Endothelial cell (in vitro differentiated cells): ENCODE measurements at regions not wholly inside any gene's neighbourhood (a gene's known extent, or its start where the extent isn't known, plus 50 kb on each side); places are given as distances from the start of the nearest gene placed in this dataset.

Source experiments
- DNase-seq: peaks from one replicate; pipeline ENCODE4 v3.0.0; 2021; ENCODE audit warnings: low spot score
- H3K27ac Mint-ChIP-seq: one replicate; pipeline ENCODE4 v1.8.0; 2021; ENCODE audit warnings: mixed read lengths, inconsistent platforms; ENCODE audit not compliant: unreplicated experiment
- H3K27me3 Mint-ChIP-seq: one replicate; pipeline ENCODE4 v1.8.0; 2021; ENCODE audit warnings: mild to moderate bottlenecking, moderate library complexity, mixed read lengths, inconsistent platforms; ENCODE audit not compliant: unreplicated experiment
- H3K36me3 Mint-ChIP-seq: one replicate; pipeline ENCODE4 v1.8.0; 2021; ENCODE audit warnings: mild to moderate bottlenecking, low read depth, mixed read lengths, inconsistent platforms; ENCODE audit not compliant: unreplicated experiment
- H3K4me1 Mint-ChIP-seq: one replicate; pipeline ENCODE4 v1.8.0; 2021; ENCODE audit warnings: mild to moderate bottlenecking, mixed read lengths, inconsistent platforms; ENCODE audit not compliant: unreplicated experiment
- H3K4me3 Mint-ChIP-seq: one replicate; pipeline ENCODE4 v1.8.0; 2021; ENCODE audit warnings: mild to moderate bottlenecking, mixed read lengths, inconsistent platforms; ENCODE audit not compliant: unreplicated experiment
- H3K9me3 Mint-ChIP-seq: one replicate; pipeline ENCODE4 v1.8.0; 2021; ENCODE audit warnings: mixed read lengths, inconsistent platforms; ENCODE audit not compliant: unreplicated experiment
- TF ChIP-seq, protein P1 (sequence below): fragments of 200-600 bp; sonication (generic); IDR thresholded peaks from one replicate; pipeline ENCODE4 v1.5.0; 2021; ENCODE audit warnings: antibody characterized with exemption; ENCODE audit not compliant: unreplicated experiment

DNA sequence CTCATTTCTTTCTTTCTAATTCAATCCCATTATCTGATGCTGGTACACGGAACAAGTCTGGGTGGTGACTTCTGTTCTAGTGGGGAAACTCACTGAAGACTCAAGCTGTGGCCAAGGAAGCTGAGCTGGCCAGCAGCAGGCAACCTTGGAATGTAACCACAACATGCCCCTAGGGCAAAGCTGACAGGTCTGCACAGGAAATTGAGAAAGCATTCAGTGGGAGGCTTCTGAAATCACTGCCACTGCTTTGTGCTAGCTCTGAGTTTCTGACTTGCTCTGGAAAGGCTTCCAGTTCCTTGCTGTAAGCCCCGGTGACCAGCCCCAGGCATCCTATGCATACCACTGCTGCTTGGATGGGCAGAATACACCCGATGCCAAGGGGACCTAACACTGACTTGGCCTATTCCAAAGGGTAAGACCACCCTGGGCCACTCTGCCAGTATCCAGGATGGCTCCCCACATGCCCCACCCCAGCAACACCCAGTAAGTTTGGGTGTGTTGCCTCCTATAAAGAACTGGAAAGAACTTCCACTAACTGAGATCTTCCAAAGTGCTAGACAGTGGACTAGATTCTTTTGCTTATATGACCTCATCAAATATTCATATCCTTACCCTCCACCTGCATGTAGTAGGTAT is 84.5 kb upstream of the CDKN3 start:
- H3K36me3 Mint-ChIP-seq, result no peaks in the 10 kb centered on the region
- TF ChIP-seq, protein P1, sequence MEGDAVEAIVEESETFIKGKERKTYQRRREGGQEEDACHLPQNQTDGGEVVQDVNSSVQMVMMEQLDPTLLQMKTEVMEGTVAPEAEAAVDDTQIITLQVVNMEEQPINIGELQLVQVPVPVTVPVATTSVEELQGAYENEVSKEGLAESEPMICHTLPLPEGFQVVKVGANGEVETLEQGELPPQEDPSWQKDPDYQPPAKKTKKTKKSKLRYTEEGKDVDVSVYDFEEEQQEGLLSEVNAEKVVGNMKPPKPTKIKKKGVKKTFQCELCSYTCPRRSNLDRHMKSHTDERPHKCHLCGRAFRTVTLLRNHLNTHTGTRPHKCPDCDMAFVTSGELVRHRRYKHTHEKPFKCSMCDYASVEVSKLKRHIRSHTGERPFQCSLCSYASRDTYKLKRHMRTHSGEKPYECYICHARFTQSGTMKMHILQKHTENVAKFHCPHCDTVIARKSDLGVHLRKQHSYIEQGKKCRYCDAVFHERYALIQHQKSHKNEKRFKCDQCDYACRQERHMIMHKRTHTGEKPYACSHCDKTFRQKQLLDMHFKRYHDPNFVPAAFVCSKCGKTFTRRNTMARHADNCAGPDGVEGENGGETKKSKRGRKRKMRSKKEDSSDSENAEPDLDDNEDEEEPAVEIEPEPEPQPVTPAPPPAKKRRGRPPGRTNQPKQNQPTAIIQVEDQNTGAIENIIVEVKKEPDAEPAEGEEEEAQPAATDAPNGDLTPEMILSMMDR, result no peak
- H3K4me3 Mint-ChIP-seq, result no peak overlapping the region
- DNase-seq, result no peak
- H3K27me3 Mint-ChIP-seq, result peaks cover 2% of the 10 kb centered on the region
- no peak overlapping the region for H3K27ac Mint-ChIP-seq
- peaks cover 11% of the 10 kb centered on the region for H3K4me1 Mint-ChIP-seq
- H3K9me3 Mint-ChIP-seq, result no peaks in the 10 kb centered on the region

DNA sequence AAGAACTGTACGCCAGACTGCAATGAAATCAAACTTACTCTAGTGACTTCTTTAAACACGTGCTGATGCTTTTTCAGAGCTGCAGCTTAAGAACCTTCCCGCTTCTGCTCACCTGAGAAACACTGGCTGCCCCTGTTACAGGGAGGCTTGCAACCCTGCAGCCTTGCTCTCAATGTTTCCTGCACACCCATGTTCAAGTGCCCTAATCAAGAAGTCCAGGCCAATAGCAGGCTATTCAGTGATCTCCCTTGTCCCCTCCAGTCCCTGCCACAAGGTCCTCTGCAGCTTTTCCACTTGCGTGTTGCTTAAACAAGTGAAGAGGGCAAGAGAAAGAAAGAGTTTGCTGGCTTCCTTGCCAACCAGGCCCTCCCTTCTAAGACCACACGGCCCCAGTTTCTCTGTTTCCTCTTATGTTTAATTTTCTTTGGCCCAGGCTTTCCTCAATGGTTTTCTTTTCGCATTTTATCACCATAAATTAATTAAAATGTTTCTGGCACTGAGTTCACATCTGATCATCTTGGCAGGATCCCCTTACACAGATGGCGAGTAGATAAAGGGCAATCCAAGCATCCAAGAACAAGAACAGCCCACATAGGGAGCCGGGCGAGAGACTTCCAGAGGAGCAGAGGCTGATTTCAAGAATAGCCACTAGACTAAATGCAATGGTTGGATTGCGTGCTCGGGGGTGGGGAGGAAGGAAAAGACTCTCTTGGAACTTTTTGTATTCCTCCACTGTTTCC is 82.3 kb upstream of the CDKN3 start:
- Mint-ChIP-seq H3K9me3 (no peaks in the 10 kb centered on the region), H3K27ac (no peak overlapping the region), H3K27me3 (peaks cover 2% of the 10 kb centered on the region), H3K4me3 (no peak overlapping the region), H3K4me1 (peaks cover 11% of the 10 kb centered on the region), H3K36me3 (no peaks in the 10 kb centered on the region)
- TF ChIP-seq, protein P1, result no peak
- DNase-seq, result no peak

DNA sequence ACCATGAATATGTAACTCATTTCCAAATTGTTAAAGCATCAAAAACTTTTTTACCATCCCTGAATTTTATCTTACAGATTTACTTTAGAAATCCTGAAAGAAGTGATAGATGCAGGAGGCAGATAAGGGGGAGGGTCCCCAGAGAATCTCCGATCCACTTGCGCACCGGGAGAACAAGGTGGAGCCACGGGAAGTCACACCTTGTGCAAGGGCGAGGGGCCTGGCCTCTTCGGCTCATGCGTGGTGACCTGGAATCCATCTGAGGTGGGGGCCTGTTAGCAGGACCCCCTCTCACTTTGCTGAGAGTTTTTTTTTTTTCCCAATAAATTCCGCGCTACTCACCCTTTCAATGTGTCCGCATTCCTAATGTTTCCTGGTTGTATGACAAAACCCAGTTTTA is 80.2 kb upstream of the CDKN3 start:
- H3K4me3 Mint-ChIP-seq, result no peak overlapping the region
- TF ChIP-seq, protein P1, result no peak
- H3K27ac Mint-ChIP-seq, result no peak overlapping the region
- no peaks in the 10 kb centered on the region for H3K36me3 Mint-ChIP-seq
- H3K9me3 Mint-ChIP-seq, result no peaks in the 10 kb centered on the region
- DNase-seq, result no peak
- H3K27me3 Mint-ChIP-seq, result no peaks in the 10 kb centered on the region
- H3K4me1 Mint-ChIP-seq, result peaks cover 11% of the 10 kb centered on the region

DNA sequence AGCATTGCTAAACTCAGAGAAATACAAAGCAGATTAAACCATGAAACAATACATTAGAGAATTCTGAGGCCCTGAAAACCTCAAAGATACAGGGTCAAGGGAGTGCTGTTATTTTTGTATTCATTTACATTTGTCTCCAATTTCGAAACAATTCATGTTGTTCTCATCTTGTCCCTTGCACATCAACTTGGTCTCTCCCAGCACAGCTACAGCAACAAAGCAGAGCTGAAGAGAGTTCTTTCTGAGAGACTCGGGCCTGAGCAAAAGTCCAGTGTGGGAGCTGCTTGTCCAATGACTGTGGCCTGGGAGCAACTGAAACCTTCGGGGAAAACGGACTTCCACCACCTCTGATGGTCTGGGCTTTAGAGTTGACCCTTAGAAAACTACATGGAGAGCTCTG is 79.4 kb upstream of the CDKN3 start:
- TF ChIP-seq, protein P1, result no peak
- H3K4me1 Mint-ChIP-seq, result peaks cover 8% of the 10 kb centered on the region
- H3K9me3 Mint-ChIP-seq, result no peaks in the 10 kb centered on the region
- no peaks in the 10 kb centered on the region for H3K36me3 Mint-ChIP-seq
- no peak overlapping the region for H3K27ac Mint-ChIP-seq
- H3K4me3 Mint-ChIP-seq, result no peak overlapping the region
- no peak for DNase-seq
- H3K27me3 Mint-ChIP-seq, result no peaks in the 10 kb centered on the region

DNA sequence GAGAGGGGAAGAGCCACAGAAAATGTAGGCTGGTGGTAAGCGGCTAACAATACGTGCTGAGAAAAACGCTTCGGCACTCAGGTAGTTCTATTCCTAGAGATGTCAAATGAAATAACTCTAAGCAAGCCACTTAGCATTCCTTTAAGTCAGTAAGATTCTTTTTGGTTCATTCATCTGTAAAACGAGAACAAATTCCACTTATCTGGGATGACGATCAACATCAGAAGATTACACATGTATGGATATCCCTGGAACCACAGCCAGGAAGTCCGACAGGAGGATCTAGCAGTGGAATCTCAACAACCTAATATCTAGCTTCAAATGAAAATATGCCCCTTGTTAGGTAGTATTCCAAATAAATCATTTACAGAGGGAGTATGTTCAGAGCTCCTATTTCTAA is 74.6 kb upstream of the CDKN3 start:
- H3K4me3 Mint-ChIP-seq, result no peak overlapping the region
- H3K9me3 Mint-ChIP-seq, result no peaks in the 10 kb centered on the region
- peaks cover 2% of the 10 kb centered on the region for H3K27me3 Mint-ChIP-seq
- H3K27ac Mint-ChIP-seq, result no peak overlapping the region
- H3K36me3 Mint-ChIP-seq, result no peaks in the 10 kb centered on the region
- no peaks in the 10 kb centered on the region for H3K4me1 Mint-ChIP-seq
- no peak for DNase-seq
- TF ChIP-seq, protein P1, result no peak
